ENCODE measurements at regions not wholly inside any gene's neighbourhood (a gene's known extent, or its start where the extent isn't known, plus 50 kb on each side); places are given as distances from the start of the nearest gene placed in this dataset.

DNA sequence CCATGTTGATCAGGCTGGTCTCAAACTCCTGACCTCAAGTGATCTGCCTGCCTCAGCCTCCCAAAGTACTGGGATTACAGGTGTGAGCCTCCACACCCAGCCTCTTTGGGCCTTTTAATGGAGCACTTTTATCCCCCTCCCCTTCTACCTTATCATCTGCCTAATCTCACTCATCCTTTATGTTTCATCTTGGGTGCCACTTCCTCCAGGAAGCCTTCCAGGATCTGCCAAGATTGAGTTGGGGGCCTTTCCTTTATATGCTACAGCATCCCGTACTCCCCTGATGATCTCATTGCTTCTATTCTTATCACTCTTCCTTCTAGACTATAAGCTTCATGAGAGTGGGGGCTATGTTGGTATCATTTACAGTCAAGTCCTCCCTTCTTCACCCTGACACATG, 192.8 kb upstream of the WSCD1 start:
- Histone ChIP-seq H4K91ac (ENCODE audit: insufficient read depth, low read depth, low read length) (no peak overlapping the region), H2BK20ac (ENCODE audit: low read depth, low read length) (no peak overlapping the region), H2BK5ac (ENCODE audit: low read depth, low read length, poor library complexity, severe bottlenecking) (no peak overlapping the region), H3K9me3 (ENCODE audit: control insufficient read depth, insufficient read depth, low read length) (no peaks in the 10 kb centered on the region; the same call in 1 of the 2 replicates), H3K9me1 (ENCODE audit: insufficient read depth, low read length) (no peaks in the 10 kb centered on the region), H2BK15ac (ENCODE audit: low read depth, low read length) (no peak overlapping the region), H4K5ac (ENCODE audit: low read depth, low read length) (no peak overlapping the region), H4K8ac (ENCODE audit: low read depth in 2 of 2, low read length in 2 of 2) (no peak overlapping the region), H3K4me3 (ENCODE audit: insufficient read depth, low read depth, low read length) (no peak overlapping the region), H3K14ac (replicated peaks; ENCODE audit: low read depth, low read length) (no peak overlapping the region), H3K4ac (ENCODE audit: low read depth, low read length) (no peak overlapping the region), H4K20me1 (ENCODE audit: insufficient read depth, low read length) (no peaks in the 10 kb centered on the region), H3K18ac (ENCODE audit: low read depth, low read length) (no peak overlapping the region), H3K36me3 (ENCODE audit: control insufficient read depth, insufficient read depth, low read length) (no peaks in the 10 kb centered on the region), H3K23ac (ENCODE audit: low read depth, low read length) (no peak overlapping the region), H3K79me1 (ENCODE audit: low read depth in 1 of 2, low read length in 2 of 2) (no peaks in the 10 kb centered on the region), H3K56ac (ENCODE audit: extremely low read depth, insufficient read depth, low read length) (no peak overlapping the region), H3K4me1 (ENCODE audit: control insufficient read depth, insufficient read depth, low read length) (no peaks in the 10 kb centered on the region), H3K27ac (ENCODE audit: insufficient read depth, low read length) (no peak overlapping the region), H3K9ac (ENCODE audit: low read depth, low read length) (no peak overlapping the region), H3K27me3 (ENCODE audit: control insufficient read depth, insufficient read depth, low read length) (no peaks in the 10 kb centered on the region), H2AK9ac (replicated peaks; ENCODE audit: low read depth, low read length, poor library complexity) (no peak overlapping the region), H2AK5ac (ENCODE audit: low read depth, low read length) (no peak overlapping the region), H3K4me2 (ENCODE audit: low read depth, low read length) (no peak overlapping the region), H2AFZ (replicated peaks; ENCODE audit: low read length, poor library complexity) (no peak overlapping the region), H2BK120ac (ENCODE audit: low read depth, low read length) (no peak overlapping the region)
- dilution Hi-C loops (cut with HindIII; ENCODE audit: low sequenced_read_pairs, unreplicated experiment): no loop called here
- DNase-seq (no peak), ATAC-seq (ENCODE audit: low read depth) (no peak)
- WGBS, 2 experiments (ENCODE audit: extremely low coverage in 2 of 2, insufficient read length in 1 of 2): no CpG with 5 or more reads among the region's 1 CpG
- BruUV-seq (replicated peaks): no TSS peak
- POLR2A ChIA-PET (ENCODE audit: unreplicated experiment): no interaction called here
- intact Hi-C loops (cut with micrococcal nuclease): no loop called here
- TF ChIP-seq NFE2L2 (IDR thresholded peaks at IDR 0.05; ENCODE audit: low read depth, low read length) (no peak), ELK1 (IDR thresholded peaks at IDR 0.05; ENCODE audit: borderline replicate concordance, low read depth, low read length) (no peak), BHLHE40 (IDR thresholded peaks at IDR 0.05; ENCODE audit: low read depth, low read length) (no peak), CTCF (conservative IDR thresholded peaks at IDR 0.05; ENCODE audit: low read depth, low read length) (no peak), SMC3 (IDR thresholded peaks at IDR 0.05; ENCODE audit: low read depth, low read length) (no peak), POLR2A (IDR thresholded peaks at IDR 0.05; ENCODE audit: low read depth, low read length) (no peak), MXI1 (IDR thresholded peaks at IDR 0.05; ENCODE audit: borderline replicate concordance, low read depth, low read length) (no peak), FOS (IDR thresholded peaks at IDR 0.05; ENCODE audit: low read depth, low read length) (no peak), MAFK (IDR thresholded peaks at IDR 0.05; ENCODE audit: low read depth, low read length) (no peak), RCOR1 (IDR thresholded peaks at IDR 0.05; ENCODE audit: insufficient replicate concordance, low read length) (no peak), RFX5 (IDR thresholded peaks at IDR 0.05; ENCODE audit: low read depth, low read length) (no peak), CHD1 (IDR thresholded peaks at IDR 0.05; ENCODE audit: low read depth, low read length) (no peak), RAD21 (IDR thresholded peaks at IDR 0.05; ENCODE audit: low read length) (no peak), MAZ (IDR thresholded peaks at IDR 0.05; ENCODE audit: borderline replicate concordance, low read depth, low read length) (no peak), CEBPB (IDR thresholded peaks at IDR 0.05; ENCODE audit: low read depth, low read length) (no peak)
- TF ChIP-seq, protein P1, sequence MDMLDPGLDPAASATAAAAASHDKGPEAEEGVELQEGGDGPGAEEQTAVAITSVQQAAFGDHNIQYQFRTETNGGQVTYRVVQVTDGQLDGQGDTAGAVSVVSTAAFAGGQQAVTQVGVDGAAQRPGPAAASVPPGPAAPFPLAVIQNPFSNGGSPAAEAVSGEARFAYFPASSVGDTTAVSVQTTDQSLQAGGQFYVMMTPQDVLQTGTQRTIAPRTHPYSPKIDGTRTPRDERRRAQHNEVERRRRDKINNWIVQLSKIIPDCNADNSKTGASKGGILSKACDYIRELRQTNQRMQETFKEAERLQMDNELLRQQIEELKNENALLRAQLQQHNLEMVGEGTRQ (IDR thresholded peaks at IDR 0.05; ENCODE audit: low read depth, low read length): no peak
- CTCF ChIA-PET: no interaction called here
- in situ Hi-C loops (cut with MboI; ENCODE audit: low sequenced_read_pairs): no loop called here
